Brain microvascular endothelial cell (primary cell): ENCODE measurements at regions not wholly inside any gene's neighbourhood (a gene's known extent, or its start where the extent isn't known, plus 50 kb on each side); places are given as distances from the start of the nearest gene placed in this dataset.

Experiments used
- DNase-seq: peaks from one replicate; pipeline ENCODE4 v3.0.0-alpha.2; 2020
- H3K27ac ChIP-seq: fragments of 250-450 bp; sonication (Bioruptor Pico); 2 replicates; pipeline ENCODE4 v1.5.1; 2020; ENCODE audit warnings: mild to moderate bottlenecking, moderate library complexity
- H3K27me3 ChIP-seq: fragments of 250-450 bp; sonication (Bioruptor Pico); replicated peaks from 2 replicates; pipeline ENCODE4 v1.5.1; 2020; ENCODE audit warnings: mild to moderate bottlenecking
- H3K36me3 ChIP-seq: fragments of 250-450 bp; sonication (Bioruptor Pico); replicated peaks from 2 replicates; pipeline ENCODE4 v1.5.1; 2020; ENCODE audit warnings: mild to moderate bottlenecking
- H3K4me3 ChIP-seq: 2 replicates; pipeline ENCODE4 v1.5.1; 2011; ENCODE audit warnings: low read depth, mild to moderate bottlenecking, control low read depth, low read length, moderate library complexity
- CTCF ChIP-seq: IDR thresholded peaks from 2 replicates; pipeline ENCODE4 v1.5.1; 2011; ENCODE audit warnings: low read depth, mild to moderate bottlenecking, moderate library complexity, low read length, control low read depth, inconsistent platforms; ENCODE audit errors: missing control alignments
- in situ Hi-C: cut with HindIII; loops from 2 replicates; pipeline ENCODE4 v1.10.0; 2017; ENCODE audit warnings: low sequenced_read_pairs, low pct_ligation_motif_present

GRCh38 chr1:60963167-60963940 is 119.0 kb upstream of the NFIA start:
- in situ Hi-C loops, result no loop called here

GRCh38 chr1:60960891-60961461 is 121.4 kb upstream of the NFIA start:
- in situ Hi-C loops, result no loop called here
- Histone ChIP-seq H3K27me3 (no peaks in the 10 kb centered on the region), H3K4me3 (no peak overlapping the region), H3K27ac (no peak overlapping the region), H3K36me3 (no peaks in the 10 kb centered on the region)
- DNase-seq, result peak; percentile 65
- TF ChIP-seq CTCF, result no peak

More at GRCh38 chr1:60963167-60963940, 119.0 kb upstream of the NFIA start:
- Histone ChIP-seq H3K27me3 (no peaks in the 10 kb centered on the region), H3K36me3 (no peaks in the 10 kb centered on the region), H3K27ac (no peak overlapping the region), H3K4me3 (no peak overlapping the region)
- no peak for DNase-seq
- TF ChIP-seq CTCF, result no peak

GRCh38 chr1:60959701-60960100 is 122.7 kb upstream of the NFIA start:
- Histone ChIP-seq H3K27me3 (no peaks in the 10 kb centered on the region), H3K4me3 (no peak overlapping the region), H3K27ac (no peak overlapping the region), H3K36me3 (no peaks in the 10 kb centered on the region)
- in situ Hi-C loops, result no loop called here
- TF ChIP-seq CTCF, result no peak
- no peak for DNase-seq

GRCh38 chr1:60958001-60958400 is 124.4 kb upstream of the NFIA start:
- in situ Hi-C loops, result no loop called here
- Histone ChIP-seq H3K27ac (no peak overlapping the region), H3K27me3 (no peaks in the 10 kb centered on the region), H3K36me3 (no peaks in the 10 kb centered on the region), H3K4me3 (no peak overlapping the region)
- DNase-seq, result no peak
- TF ChIP-seq CTCF, result no peak

GRCh38 chr1:60956520-60956919 is 125.8 kb upstream of the NFIA start:
- no peak for TF ChIP-seq CTCF
- DNase-seq, result no peak
- in situ Hi-C loops, result no loop called here
- H3K4me3 ChIP-seq, result no peak overlapping the region
- H3K27me3 ChIP-seq, result no peaks in the 10 kb centered on the region
- H3K27ac ChIP-seq, result no peak overlapping the region
- no peaks in the 10 kb centered on the region for H3K36me3 ChIP-seq

GRCh38 chr1:60952612-60953111 is 129.7 kb upstream of the NFIA start:
- in situ Hi-C loops, result no loop called here

More at GRCh38 chr1:60952612-60953111, 129.7 kb upstream of the NFIA start:
- Histone ChIP-seq H3K36me3 (no peaks in the 10 kb centered on the region), H3K27ac (no peak overlapping the region), H3K4me3 (no peak overlapping the region), H3K27me3 (no peaks in the 10 kb centered on the region)
- TF ChIP-seq CTCF, result no peak
- no peak for DNase-seq
